H9 (cell line): ENCODE measurements at regions not wholly inside any gene's neighbourhood (a gene's known extent, or its start where the extent isn't known, plus 50 kb on each side); places are given as distances from the start of the nearest gene placed in this dataset.

Experiments
- DNase-seq: peaks from one replicate; pipeline ENCODE4 v3.0.0-alpha.2; 2017
- H2AFZ ChIP-seq: one replicate; pipeline ENCODE4 v1.6.1; 2013; ENCODE audit warnings: mild to moderate bottlenecking, low read length, control low read depth, moderate library complexity
- H2AK5ac ChIP-seq: 2 replicates; pipeline ENCODE4 v1.6.1; 2013; ENCODE audit warnings: low read length, control low read depth, mixed read lengths; ENCODE audit not compliant: insufficient read length
- H2BK120ac ChIP-seq: one replicate; pipeline ENCODE4 v1.6.1; 2013; ENCODE audit warnings: low read depth, mild to moderate bottlenecking, low read length, control low read depth, inconsistent platforms; ENCODE audit not compliant: poor library complexity, severe bottlenecking
- H2BK12ac ChIP-seq: 2 replicates; pipeline ENCODE4 v1.6.1; 2013; ENCODE audit warnings: low read length, control low read depth, mixed read lengths, low read depth; ENCODE audit not compliant: insufficient read length
- H2BK15ac ChIP-seq: 2 replicates; pipeline ENCODE4 v1.6.1; 2013; ENCODE audit warnings: low read depth, low read length, control low read depth
- H2BK20ac ChIP-seq: one replicate; pipeline ENCODE4 v1.6.1; 2013; ENCODE audit warnings: low read depth, mild to moderate bottlenecking, low read length, control low read depth, inconsistent platforms; ENCODE audit not compliant: poor library complexity, severe bottlenecking
- H2BK5ac ChIP-seq: 2 replicates; pipeline ENCODE4 v1.6.1; 2013; ENCODE audit warnings: low read length, control low read depth, mixed read lengths; ENCODE audit not compliant: insufficient read length
- H3K14ac ChIP-seq: 2 replicates; pipeline ENCODE4 v1.6.1; 2013; ENCODE audit warnings: low read length, control low read depth; ENCODE audit not compliant: insufficient read depth
- H3K18ac ChIP-seq: 2 replicates; pipeline ENCODE4 v1.6.1; 2013; ENCODE audit warnings: low read depth, mild to moderate bottlenecking, mixed read lengths, low read length, control low read depth; ENCODE audit not compliant: insufficient read length
- H3K23ac ChIP-seq: 2 replicates; pipeline ENCODE4 v1.6.1; 2013; ENCODE audit warnings: low read length, control low read depth, mixed read lengths, low read depth; ENCODE audit not compliant: insufficient read length
- H3K23me2 ChIP-seq: 2 replicates; pipeline ENCODE4 v1.6.1; 2013; ENCODE audit warnings: low read depth, mild to moderate bottlenecking, mixed read lengths, low read length, control low read depth; ENCODE audit not compliant: insufficient read length, poor library complexity, severe bottlenecking
- H3K27ac ChIP-seq: 2 replicates; pipeline ENCODE4 v1.5.1; 2013; ENCODE audit warnings: low read length, control low read depth, mixed read lengths, low read depth; ENCODE audit not compliant: insufficient read length
- H3K27me3 ChIP-seq: 2 replicates; pipeline ENCODE4 v1.6.1; 2013; ENCODE audit warnings: low read length, control low read depth, inconsistent platforms; ENCODE audit not compliant: insufficient read depth
- H3K4ac ChIP-seq: 2 replicates; pipeline ENCODE4 v1.6.1; 2013; ENCODE audit warnings: low read depth, mild to moderate bottlenecking, control low read depth, inconsistent platforms, low read length, moderate library complexity
- H3K4me1 ChIP-seq: 2 replicates; pipeline ENCODE4 v1.6.1; 2013; ENCODE audit warnings: low read length, control low read depth, inconsistent platforms; ENCODE audit not compliant: insufficient read depth
- H3K4me2 ChIP-seq: 2 replicates; pipeline ENCODE4 v1.6.1; 2013; ENCODE audit warnings: low read length, control low read depth, mixed read lengths; ENCODE audit not compliant: insufficient read length, insufficient read depth
- H3K56ac ChIP-seq: 2 replicates; pipeline ENCODE4 v1.6.1; 2013; ENCODE audit warnings: low read depth, mild to moderate bottlenecking, mixed read lengths, low read length, control low read depth; ENCODE audit not compliant: insufficient read length
- H3K79me1 ChIP-seq: 2 replicates; pipeline ENCODE4 v1.6.1; 2013; ENCODE audit warnings: low read depth, mild to moderate bottlenecking, moderate library complexity, low read length, control low read depth, inconsistent platforms; ENCODE audit not compliant: insufficient read depth, poor library complexity, severe bottlenecking
- H3K79me2 ChIP-seq: 2 replicates; pipeline ENCODE4 v1.6.1; 2013; ENCODE audit warnings: low read length, control low read depth, inconsistent platforms; ENCODE audit not compliant: insufficient read depth
- H3K9ac ChIP-seq: 2 replicates; pipeline ENCODE4 v1.6.1; 2013; ENCODE audit warnings: low read length, control low read depth, mixed read lengths; ENCODE audit not compliant: insufficient read length; ENCODE audit errors: extremely low read depth
- H3K9me3 ChIP-seq: one replicate; pipeline ENCODE4 v1.6.1; 2013; ENCODE audit warnings: low read depth, low read length, inconsistent platforms; ENCODE audit not compliant: control insufficient read depth
- H3T11ph ChIP-seq: one replicate; pipeline ENCODE4 v1.6.1; 2013; ENCODE audit warnings: mild to moderate bottlenecking, low read length, control low read depth, inconsistent platforms
- H4K20me1 ChIP-seq: one replicate; pipeline ENCODE4 v1.6.1; 2013; ENCODE audit not compliant: control insufficient read depth, insufficient read length, insufficient read depth
- H4K5ac ChIP-seq: 2 replicates; pipeline ENCODE4 v1.6.1; 2013; ENCODE audit warnings: low read depth, mild to moderate bottlenecking, mixed read lengths, low read length, control low read depth; ENCODE audit not compliant: insufficient read length
- H4K8ac ChIP-seq: replicated peaks from 2 replicates; pipeline ENCODE4 v1.6.1; 2013; ENCODE audit warnings: low read length, control low read depth, mixed read lengths, low read depth; ENCODE audit not compliant: insufficient read length
- H4K91ac ChIP-seq: 2 replicates; pipeline ENCODE4 v1.6.1; 2013; ENCODE audit warnings: low read depth, mild to moderate bottlenecking, moderate library complexity, mixed read lengths, low read length, control low read depth; ENCODE audit not compliant: insufficient read length
- H3K27ac Mint-ChIP-seq, 3 experiments: 2 replicates in 2 of 3; 3 replicates in 1 of 3; pipeline ENCODE4 v1.8.0; 2020 to 2021; ENCODE audit warnings: mixed read lengths in 3 of 3, mild to moderate bottlenecking in 1 of 3, moderate library complexity in 1 of 3
- H3K27me3 Mint-ChIP-seq: 2 replicates; pipeline ENCODE4 v1.8.0; 2021; ENCODE audit warnings: low read depth, mild to moderate bottlenecking, moderate library complexity, mixed read lengths
- H3K36me3 Mint-ChIP-seq, 3 experiments: 2 replicates in 2 of 3; 3 replicates in 1 of 3; pipeline ENCODE4 v1.8.0; 2020 to 2021; ENCODE audit warnings: low read depth in 3 of 3, mixed read lengths in 3 of 3; ENCODE audit not compliant: insufficient read depth in 1 of 3
- H3K4me1 Mint-ChIP-seq, 2 experiments: 2 replicates each; pipeline ENCODE4 v1.8.0; 2020; ENCODE audit warnings: mixed read lengths in 2 of 2
- H3K4me3 Mint-ChIP-seq, 2 experiments: 2 replicates in 1 of 2; 3 replicates in 1 of 2; pipeline ENCODE4 v1.8.0; 2020 to 2021; ENCODE audit warnings: mild to moderate bottlenecking in 2 of 2, mixed read lengths in 2 of 2, moderate library complexity in 1 of 2
- H3K9me3 Mint-ChIP-seq, 2 experiments: 2 replicates in 1 of 2; 3 replicates in 1 of 2; pipeline ENCODE4 v1.8.0; 2020; ENCODE audit warnings: mild to moderate bottlenecking in 2 of 2, mixed read lengths in 2 of 2, moderate library complexity in 1 of 2
- WGBS: extraction: QIAGEN DNeasy Blood & Tissue Kit; methylation state at CpG from one replicate; pipeline ENCODE4 v1.1.7; 2013; ENCODE audit warnings: missing lambda C conversion rate, low lambda C conversion rate, mixed read lengths; ENCODE audit not compliant: insufficient read length; ENCODE audit errors: extremely low coverage; 5-methylcytosine and 5-hydroxymethylcytosine counted together
- TF ChIP-seq, protein P1 (sequence below): fragments of 200-600 bp; sonication (generic); conservative IDR thresholded peaks from 3 replicates; pipeline ENCODE4 v1.8.0; 2021; ENCODE audit warnings: antibody characterized with exemption, mild to moderate bottlenecking

DNA sequence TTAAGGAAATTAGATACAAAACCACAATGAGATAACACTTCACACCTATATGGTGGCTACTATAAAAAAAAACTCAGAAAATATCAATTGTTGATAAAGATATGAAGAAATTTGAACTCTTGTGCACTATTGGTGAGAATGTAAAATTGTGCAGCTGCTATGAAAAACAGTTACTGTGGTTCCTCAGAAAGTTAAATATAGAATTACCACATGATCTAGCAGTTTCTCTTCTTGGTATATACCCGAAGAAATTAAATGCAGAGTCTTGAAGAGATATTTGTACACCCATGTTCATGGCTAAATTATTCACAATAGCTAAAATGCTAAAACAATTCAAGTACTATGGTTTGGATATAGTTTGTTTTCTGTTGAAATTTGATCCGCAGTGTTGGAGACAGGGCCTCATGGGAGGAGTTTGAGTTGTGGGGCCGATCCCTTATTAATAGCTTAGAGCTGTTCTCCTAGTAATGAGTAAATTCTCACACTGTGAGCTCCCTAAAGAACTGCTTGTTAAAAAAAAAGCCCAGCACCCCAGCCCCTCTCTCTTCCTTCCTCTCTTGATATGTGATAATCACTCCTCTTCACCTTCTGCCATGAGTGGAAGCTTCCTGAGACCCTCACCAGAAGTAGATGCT lies 1412.1 kb downstream of the PLA2G4A start:
- no peaks in the 10 kb centered on the region for H3K4me1 ChIP-seq
- H3T11ph ChIP-seq, result no peak overlapping the region
- Mint-ChIP-seq H3K9me3 (no peaks in the 10 kb centered on the region), H3K36me3 (no peaks in the 10 kb centered on the region), H3K4me1 (no peaks in the 10 kb centered on the region), H3K27me3 (no peaks in the 10 kb centered on the region), H3K4me3 (no peak overlapping the region), H3K27ac (no peak overlapping the region)
- no peak overlapping the region for H2AK5ac ChIP-seq
- no peak overlapping the region for H2BK120ac ChIP-seq
- no peaks in the 10 kb centered on the region for H4K20me1 ChIP-seq
- H3K79me2 ChIP-seq, result no peaks in the 10 kb centered on the region
- H3K23me2 ChIP-seq, result no peaks in the 10 kb centered on the region
- no peak overlapping the region for H4K8ac ChIP-seq
- no peak overlapping the region for H4K91ac ChIP-seq
- no peak overlapping the region for H2AFZ ChIP-seq
- H3K27ac ChIP-seq, result no peak overlapping the region
- no peak overlapping the region for H3K56ac ChIP-seq
- no peak overlapping the region for H3K23ac ChIP-seq
- DNase-seq, result no peak
- no peak overlapping the region for H2BK5ac ChIP-seq
- H3K9ac ChIP-seq, result no peak overlapping the region
- H2BK15ac ChIP-seq, result no peak overlapping the region
- no peak overlapping the region for H3K4me2 ChIP-seq
- H3K27me3 ChIP-seq, result no peaks in the 10 kb centered on the region
- TF ChIP-seq, protein P1, sequence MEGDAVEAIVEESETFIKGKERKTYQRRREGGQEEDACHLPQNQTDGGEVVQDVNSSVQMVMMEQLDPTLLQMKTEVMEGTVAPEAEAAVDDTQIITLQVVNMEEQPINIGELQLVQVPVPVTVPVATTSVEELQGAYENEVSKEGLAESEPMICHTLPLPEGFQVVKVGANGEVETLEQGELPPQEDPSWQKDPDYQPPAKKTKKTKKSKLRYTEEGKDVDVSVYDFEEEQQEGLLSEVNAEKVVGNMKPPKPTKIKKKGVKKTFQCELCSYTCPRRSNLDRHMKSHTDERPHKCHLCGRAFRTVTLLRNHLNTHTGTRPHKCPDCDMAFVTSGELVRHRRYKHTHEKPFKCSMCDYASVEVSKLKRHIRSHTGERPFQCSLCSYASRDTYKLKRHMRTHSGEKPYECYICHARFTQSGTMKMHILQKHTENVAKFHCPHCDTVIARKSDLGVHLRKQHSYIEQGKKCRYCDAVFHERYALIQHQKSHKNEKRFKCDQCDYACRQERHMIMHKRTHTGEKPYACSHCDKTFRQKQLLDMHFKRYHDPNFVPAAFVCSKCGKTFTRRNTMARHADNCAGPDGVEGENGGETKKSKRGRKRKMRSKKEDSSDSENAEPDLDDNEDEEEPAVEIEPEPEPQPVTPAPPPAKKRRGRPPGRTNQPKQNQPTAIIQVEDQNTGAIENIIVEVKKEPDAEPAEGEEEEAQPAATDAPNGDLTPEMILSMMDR, result no peak
- H3K4ac ChIP-seq, result no peak overlapping the region
- no CpG with 5 or more reads among the region's 3 CpGs for WGBS
- no peaks in the 10 kb centered on the region for H3K9me3 ChIP-seq
- H3K14ac ChIP-seq, result no peak overlapping the region
- no peak overlapping the region for H2BK12ac ChIP-seq
- H3K79me1 ChIP-seq, result no peaks in the 10 kb centered on the region
- no peak overlapping the region for H3K18ac ChIP-seq
- H4K5ac ChIP-seq, result no peak overlapping the region
- no peak overlapping the region for H2BK20ac ChIP-seq
